ENCODE measurements at regions not wholly inside any gene's neighbourhood (a gene's known extent, or its start where the extent isn't known, plus 50 kb on each side); places are given as distances from the start of the nearest gene placed in this dataset.

GRCh38 chr16:85999778-86000177 is 100.8 kb downstream of the IRF8 start:
- CTCF ChIA-PET, result interaction anchor here (1.3 kb wide), 1 partner anchor 178 kb away, joined by 3 read pairs; no protein-coding TSS in a partner anchor
- TF ChIP-seq CTCF (conservative IDR thresholded peaks at IDR 0.05; ENCODE audit: low read depth), result no peak
- no peak overlapping the region for H3K27ac ChIP-seq
- POLR2A ChIA-PET (ENCODE audit: low non-redundant PET), result no interaction called here
- DNase-seq (ENCODE audit: low spot score), result no peak

- POLR2A ChIA-PET (ENCODE audit: low non-redundant PET), result interaction anchor here (0.6 kb wide), 1 partner anchor 401 kb away, joined by 3 read pairs; no protein-coding TSS in a partner anchor
- TF ChIP-seq CTCF (conservative IDR thresholded peaks at IDR 0.05; ENCODE audit: low read depth), result no peak
Measured at GRCh38 chr16:86002178-86002900, 103.4 kb downstream of the IRF8 start.

DNA sequence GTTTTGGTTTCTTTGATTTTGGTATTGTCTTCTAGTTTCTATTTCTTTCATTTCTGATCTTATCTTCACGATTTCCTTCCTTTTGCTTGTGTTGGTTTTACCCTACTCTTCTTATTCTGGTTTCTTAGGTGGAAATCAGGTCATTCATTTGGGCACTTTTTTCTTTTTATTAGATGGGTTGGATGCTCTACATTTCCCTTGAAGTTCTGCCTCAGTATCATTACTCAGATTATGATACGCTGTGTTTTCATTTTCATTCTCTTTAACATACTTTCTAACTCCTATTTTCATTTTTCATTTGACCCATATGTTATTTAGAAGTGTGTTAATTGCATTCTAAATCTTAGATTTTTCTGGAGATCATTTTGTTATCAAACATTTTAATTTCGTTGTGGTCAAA is 108.6 kb downstream of the IRF8 start:
- TF ChIP-seq CTCF (conservative IDR thresholded peaks at IDR 0.05; ENCODE audit: low read depth), result no peak
- ChIA-PET POLR2A (ENCODE audit: low non-redundant PET) (interaction anchor here (0.7 kb wide), 1 partner anchor 14 kb away, joined by 3 read pairs; no protein-coding TSS in a partner anchor), CTCF (no interaction called here)
- DNase-seq (ENCODE audit: low spot score), result no peak
- H3K27ac ChIP-seq, result no peak overlapping the region

More at GRCh38 chr16:86002178-86002900, 103.4 kb downstream of the IRF8 start:
- no peak for DNase-seq (ENCODE audit: low spot score)
- CTCF ChIA-PET, result interaction anchor here (0.6 to 0.8 kb wide), 2 partner anchors 16 to 759 kb away, joined by 3 read pairs; no protein-coding TSS in a partner anchor
- no peak overlapping the region for H3K27ac ChIP-seq

- H3K27ac ChIP-seq, result no peak overlapping the region
- ChIA-PET CTCF (interaction anchor here (2.0 kb wide), 1 partner anchor 189 kb away, joined by 8 read pairs; no protein-coding TSS in a partner anchor), POLR2A (ENCODE audit: low non-redundant PET) (no interaction called here)
Measured at GRCh38 chr16:86010680-86011141, 111.7 kb downstream of the IRF8 start.

GRCh38 chr16:86011532-86011931 is 112.6 kb downstream of the IRF8 start:
- CTCF ChIA-PET, result interaction anchor here (2.0 kb wide), 1 partner anchor 190 kb away, joined by 8 read pairs; no protein-coding TSS in a partner anchor
- no peak for TF ChIP-seq CTCF (conservative IDR thresholded peaks at IDR 0.05; ENCODE audit: low read depth)
- DNase-seq (ENCODE audit: low spot score), result no peak
- no peak overlapping the region for H3K27ac ChIP-seq
- POLR2A ChIA-PET (ENCODE audit: low non-redundant PET), result no interaction called here

More at GRCh38 chr16:86010680-86011141, 111.7 kb downstream of the IRF8 start:
- no peak for DNase-seq (ENCODE audit: low spot score)
- TF ChIP-seq CTCF (conservative IDR thresholded peaks at IDR 0.05; ENCODE audit: low read depth), result no peak

GRCh38 chr16:86012221-86012620 is 113.3 kb downstream of the IRF8 start:
- TF ChIP-seq CTCF (conservative IDR thresholded peaks at IDR 0.05; ENCODE audit: low read depth), result no peak
- no peak overlapping the region for H3K27ac ChIP-seq
- DNase-seq (ENCODE audit: low spot score), result no peak
- ChIA-PET CTCF (interaction anchor here (0.6 to 3.0 kb wide), 2 partner anchors 191 to 618 kb away, joined by 3 to 17 read pairs; no protein-coding TSS in a partner anchor), POLR2A (ENCODE audit: low non-redundant PET) (no interaction called here)
